ENCODE measurements at regions not wholly inside any gene's neighbourhood (a gene's known extent, or its start where the extent isn't known, plus 50 kb on each side); places are given as distances from the start of the nearest gene placed in this dataset.

DNA sequence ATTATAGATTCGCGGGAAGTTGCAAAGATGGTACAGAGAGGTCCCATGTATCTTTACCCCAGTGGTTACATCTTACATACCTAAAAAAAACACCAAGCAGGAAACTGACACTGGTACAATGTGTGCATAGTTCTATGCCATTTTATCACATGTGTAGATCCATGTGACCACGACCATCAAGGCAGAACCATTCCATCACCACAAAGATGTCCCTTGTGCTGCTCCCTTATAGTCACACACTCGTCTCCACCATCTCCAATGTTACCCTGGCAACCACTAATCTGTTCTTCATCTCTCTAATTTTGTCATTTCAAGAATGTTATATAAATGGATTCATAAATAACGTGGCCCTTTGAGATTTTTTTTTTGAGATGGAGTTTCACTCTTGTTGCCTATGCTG lies 156.9 kb upstream of the MAGI3 start:
- no peak for ATAC-seq (replicated peaks in 6 of 8)
- 53 to 100% (median 78%) methylated on average over 2 to 5 of the region's 5 CpGs for WGBS, 10 experiments
- H3K27ac ChIP-seq: no peak overlapping the region
- no peaks in the 10 kb centered on the region for H3K4me1 ChIP-seq (replicated peaks in 1 of 2)
- in situ Hi-C loops (cut with MboI; ENCODE audit: low pct_unique_long_range_greater_than_20kb in 2 of 9, low sequenced_read_pairs in 9 of 9, unreplicated experiment in 9 of 9): no loop called here
- no peak overlapping the region for H3K4me3 ChIP-seq

DNA sequence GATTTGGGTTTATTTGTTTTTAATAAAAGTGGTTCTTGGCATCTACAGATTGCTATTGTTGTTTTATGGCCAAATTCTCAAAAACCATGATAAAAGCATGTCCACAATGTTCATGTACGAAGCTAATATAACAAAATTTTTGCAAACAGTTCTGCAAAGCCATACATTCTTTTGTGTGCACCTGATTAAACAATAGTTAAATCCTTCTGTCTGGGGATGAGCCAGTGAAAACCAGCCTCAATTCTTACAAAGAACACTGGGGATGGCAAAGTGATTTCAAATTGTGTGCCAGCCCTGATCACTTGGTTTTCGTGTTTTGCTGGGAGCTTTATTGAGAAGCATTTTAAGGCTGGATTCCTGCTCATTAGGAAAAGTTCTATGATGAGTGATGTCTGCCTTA lies 149.1 kb upstream of the MAGI3 start:
- in situ Hi-C loops (cut with MboI; ENCODE audit: low pct_unique_long_range_greater_than_20kb in 2 of 9, low sequenced_read_pairs in 9 of 9, unreplicated experiment in 9 of 9): no loop called here
- H3K27ac ChIP-seq: no peak overlapping the region
- H3K4me1 ChIP-seq (replicated peaks in 1 of 2): peaks cover 0 to 4% of the 10 kb centered on the region in 2 donors
- no peak overlapping the region for H3K4me3 ChIP-seq
- 22 to 100% (median 58%) methylated on average over 1 to 2 of the region's 2 CpGs for WGBS, 10 experiments
- ATAC-seq (replicated peaks in 6 of 8): peak in 1 of 8 experiments; percentile 31

DNA sequence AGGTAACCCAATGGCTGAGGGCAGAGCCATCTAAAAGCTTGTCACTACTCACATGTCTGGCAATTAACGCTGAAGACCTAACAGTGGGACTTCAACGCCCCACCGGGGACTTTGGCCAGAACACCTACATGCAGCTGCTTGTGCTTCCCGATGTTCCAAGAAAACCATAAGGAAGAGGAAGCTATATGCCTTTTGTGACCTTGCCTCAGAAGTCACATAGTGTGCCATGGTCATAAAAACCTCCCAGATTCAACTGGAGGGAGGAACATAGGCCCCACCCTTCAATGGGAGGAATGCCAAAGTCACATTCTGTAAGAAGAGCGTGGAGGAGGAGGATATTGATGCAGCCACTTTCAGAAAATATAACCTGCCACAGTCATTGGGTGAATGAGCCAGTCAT lies 147.8 kb upstream of the MAGI3 start:
- Histone ChIP-seq H3K4me3 (no peak overlapping the region), H3K4me1 (replicated peaks in 1 of 2) (peaks cover 0 to 4% of the 10 kb centered on the region in 2 donors), H3K27ac (no peak overlapping the region)
- 8 to 100% (median 87%) methylated on average over 1 to 5 of the region's 5 CpGs; no CpG with 5 or more reads in 2 of the 10 experiments for WGBS, 10 experiments
- in situ Hi-C loops (cut with MboI; ENCODE audit: low pct_unique_long_range_greater_than_20kb in 2 of 9, low sequenced_read_pairs in 9 of 9, unreplicated experiment in 9 of 9): no loop called here
- ATAC-seq (replicated peaks in 6 of 8): peak in 3 of 8 experiments; percentile 36 to 81 (median 75)

- WGBS, 10 experiments: 42 to 100% (median 81%) methylated on average over 2 of the region's 2 CpGs; no CpG with 5 or more reads in 4 of the 10 experiments
- Histone ChIP-seq H3K4me3 (no peak overlapping the region), H3K4me1 (replicated peaks in 1 of 2) (peaks cover 0 to 4% of the 10 kb centered on the region in 2 donors), H3K27ac (no peak overlapping the region)
- no peak for ATAC-seq (replicated peaks in 6 of 8)
- in situ Hi-C loops (cut with MboI; ENCODE audit: low pct_unique_long_range_greater_than_20kb in 2 of 9, low sequenced_read_pairs in 9 of 9, unreplicated experiment in 9 of 9): no loop called here
Measured at GRCh38 chr1:113243529-113243928, 146.8 kb upstream of the MAGI3 start.

- Histone ChIP-seq H3K27ac (no peak overlapping the region), H3K4me3 (no peak overlapping the region), H3K4me1 (replicated peaks in 1 of 2) (no peaks in the 10 kb centered on the region)
- in situ Hi-C loops (cut with MboI; ENCODE audit: low pct_unique_long_range_greater_than_20kb in 2 of 9, low sequenced_read_pairs in 9 of 9, unreplicated experiment in 9 of 9): no loop called here
- WGBS, 10 experiments: 0 to 80% (median 64%) methylated on average over 1 to 4 of the region's 4 CpGs; no CpG with 5 or more reads in 1 of the 10 experiments
- ATAC-seq (replicated peaks in 6 of 8): no peak
Measured at GRCh38 chr1:113244112-113244820, 146.0 kb upstream of the MAGI3 start.

DNA sequence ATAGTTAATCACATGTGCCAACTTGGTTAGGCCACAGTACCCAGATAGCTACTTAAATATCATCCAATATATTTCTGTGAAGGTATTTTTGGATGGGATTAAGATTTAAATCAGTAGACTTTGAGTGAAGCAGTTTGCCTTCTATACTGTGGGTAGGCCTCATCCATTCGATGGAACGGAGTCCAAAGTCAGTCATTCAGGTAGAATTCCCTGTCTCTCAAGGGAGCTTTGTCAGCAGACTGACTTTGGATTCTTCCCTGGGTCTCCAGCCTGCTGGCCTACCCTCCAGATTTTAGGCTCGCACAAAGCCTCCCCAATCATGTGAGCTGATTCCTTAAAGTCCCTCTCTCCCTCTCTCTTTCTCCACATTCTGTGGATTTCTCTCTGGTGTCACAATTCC lies 145.1 kb upstream of the MAGI3 start:
- 40 to 100% (median 83%) methylated on average over 1 to 3 of the region's 3 CpGs; no CpG with 5 or more reads in 3 of the 10 experiments for WGBS, 10 experiments
- H3K4me1 ChIP-seq (replicated peaks in 1 of 2): peaks cover 0 to 5% of the 10 kb centered on the region in 2 donors
- no peak overlapping the region for H3K4me3 ChIP-seq
- ATAC-seq (replicated peaks in 6 of 8): no peak
- H3K27ac ChIP-seq: no peak overlapping the region
- in situ Hi-C loops (cut with MboI; ENCODE audit: low pct_unique_long_range_greater_than_20kb in 2 of 9, low sequenced_read_pairs in 9 of 9, unreplicated experiment in 9 of 9): no loop called here

- Histone ChIP-seq H3K27ac (no peak overlapping the region), H3K4me1 (replicated peaks in 1 of 2) (peaks cover 0 to 7% of the 10 kb centered on the region in 2 donors), H3K4me3 (no peak overlapping the region)
- ATAC-seq (replicated peaks in 6 of 8): no peak
- in situ Hi-C loops (cut with MboI; ENCODE audit: low pct_unique_long_range_greater_than_20kb in 2 of 9, low sequenced_read_pairs in 9 of 9, unreplicated experiment in 9 of 9): no loop called here
- whole genome bisulfite sequencing, 10 experiments: 0 to 88% (median 64%) methylated on average over 1 to 3 of the region's 3 CpGs; no CpG with 5 or more reads in 1 of the 10 experiments
Measured at GRCh38 chr1:113246929-113247328, 143.4 kb upstream of the MAGI3 start.

GRCh38 chr1:113247355-113247754 lies 143.0 kb upstream of the MAGI3 start:
- 56 to 83% (median 75%) methylated on average over 1 to 2 of the region's 2 CpGs; no CpG with 5 or more reads in 5 of the 10 experiments for WGBS, 10 experiments
- ATAC-seq (replicated peaks in 6 of 8): peak in 3 of 8 experiments; percentile 53 to 83 (median 70)
- in situ Hi-C loops (cut with MboI; ENCODE audit: low pct_unique_long_range_greater_than_20kb in 2 of 9, low sequenced_read_pairs in 9 of 9, unreplicated experiment in 9 of 9): no loop called here

DNA sequence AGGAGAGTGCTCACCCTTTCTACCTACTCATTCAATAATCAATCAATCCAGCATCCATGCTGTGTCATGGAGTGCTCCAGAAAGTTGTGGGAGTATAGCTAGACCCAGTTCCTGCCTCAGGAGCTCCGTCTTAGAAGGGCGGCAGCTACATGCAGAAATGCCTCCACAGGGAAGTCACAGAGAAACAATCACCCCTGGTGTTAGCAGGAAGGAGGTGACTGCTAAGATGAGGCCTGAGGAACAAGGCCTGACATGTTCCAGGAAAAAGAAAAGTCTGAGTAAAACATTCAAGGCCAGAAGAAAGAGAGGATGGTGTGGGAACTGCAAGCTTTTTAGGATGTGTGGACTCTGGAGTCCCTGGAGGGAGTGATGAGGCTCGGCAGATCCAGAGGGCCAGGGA lies 142.5 kb upstream of the MAGI3 start:
- in situ Hi-C loops (cut with MboI; ENCODE audit: low pct_unique_long_range_greater_than_20kb in 2 of 9, low sequenced_read_pairs in 9 of 9, unreplicated experiment in 9 of 9): no loop called here
- peaks cover 0 to 7% of the 10 kb centered on the region in 2 donors for H3K4me1 ChIP-seq (replicated peaks in 1 of 2)
- WGBS, 10 experiments: 47 to 90% (median 80%) methylated on average over 1 to 3 of the region's 3 CpGs; no CpG with 5 or more reads in 2 of the 10 experiments
- no peak overlapping the region for H3K4me3 ChIP-seq
- ATAC-seq (replicated peaks in 6 of 8): peak in 3 of 8 experiments; percentile 36 to 78 (median 75)
- no peak overlapping the region for H3K27ac ChIP-seq

More at GRCh38 chr1:113247355-113247754, 143.0 kb upstream of the MAGI3 start:
- Histone ChIP-seq H3K4me3 (no peak overlapping the region), H3K27ac (no peak overlapping the region), H3K4me1 (replicated peaks in 1 of 2) (peaks cover 0 to 7% of the 10 kb centered on the region in 2 donors)

GRCh38 chr1:113248494-113248893 lies 141.8 kb upstream of the MAGI3 start:
- in situ Hi-C loops (cut with MboI; ENCODE audit: low pct_unique_long_range_greater_than_20kb in 2 of 9, low sequenced_read_pairs in 9 of 9, unreplicated experiment in 9 of 9): no loop called here
- no peak overlapping the region for H3K27ac ChIP-seq
- H3K4me1 ChIP-seq (replicated peaks in 1 of 2): peaks cover 0 to 7% of the 10 kb centered on the region in 2 donors
- no peak overlapping the region for H3K4me3 ChIP-seq
- WGBS, 10 experiments: 25 to 80% (median 65%) methylated on average over 3 to 5 of the region's 5 CpGs; no CpG with 5 or more reads in 3 of the 10 experiments
- ATAC-seq (replicated peaks in 6 of 8): peak in 1 of 8 experiments; percentile 32

- Histone ChIP-seq H3K4me1 (replicated peaks in 1 of 2) (peaks cover 0 to 8% of the 10 kb centered on the region in 2 donors), H3K27ac (no peak overlapping the region), H3K4me3 (no peak overlapping the region)
- ATAC-seq (replicated peaks in 6 of 8): no peak
- in situ Hi-C loops (cut with MboI; ENCODE audit: low pct_unique_long_range_greater_than_20kb in 2 of 9, low sequenced_read_pairs in 9 of 9, unreplicated experiment in 9 of 9): no loop called here
- WGBS, 10 experiments: 39 to 100% (median 86%) methylated on average over 1 to 5 of the region's 6 CpGs; no CpG with 5 or more reads in 2 of the 10 experiments
Measured at GRCh38 chr1:113250161-113250560, 140.2 kb upstream of the MAGI3 start.

GRCh38 chr1:113252166-113252565 lies 138.1 kb upstream of the MAGI3 start:
- Histone ChIP-seq H3K4me1 (replicated peaks in 1 of 2) (peaks cover 0 to 12% of the 10 kb centered on the region in 2 donors), H3K4me3 (no peak overlapping the region), H3K27ac (no peak overlapping the region)
- in situ Hi-C loops (cut with MboI; ENCODE audit: low pct_unique_long_range_greater_than_20kb in 2 of 9, low sequenced_read_pairs in 9 of 9, unreplicated experiment in 9 of 9): no loop called here
- no peak for ATAC-seq (replicated peaks in 6 of 8)
- 49 to 95% (median 85%) methylated on average over 2 to 7 of the region's 7 CpGs for WGBS, 10 experiments

DNA sequence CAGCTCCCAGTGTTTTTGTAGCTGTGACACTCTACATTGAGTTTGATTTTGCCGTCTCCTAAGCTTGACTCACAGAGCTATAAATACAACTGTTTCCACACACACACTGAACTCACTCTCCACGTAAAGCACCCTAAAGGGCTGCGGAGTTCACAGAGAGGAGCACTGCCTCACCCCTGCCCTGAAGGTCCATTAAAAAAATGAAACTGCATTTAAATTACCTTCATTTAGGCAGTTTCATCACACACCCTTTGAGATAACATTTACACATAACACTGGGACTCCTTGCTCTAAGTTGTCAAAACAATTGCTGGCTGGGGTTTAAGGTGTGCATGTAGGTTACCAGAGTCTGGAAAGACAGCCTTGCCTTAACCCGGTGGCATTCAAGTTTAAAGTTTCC lies 137.1 kb upstream of the MAGI3 start:
- 30 to 100% (median 77%) methylated on average over 1 to 4 of the region's 4 CpGs for WGBS, 10 experiments
- Histone ChIP-seq H3K4me1 (replicated peaks in 1 of 2) (peaks cover 0 to 12% of the 10 kb centered on the region in 2 donors), H3K27ac (no peak overlapping the region), H3K4me3 (no peak overlapping the region)
- ATAC-seq (replicated peaks in 6 of 8): peak in 4 of 8 experiments; percentile 49 to 57 (median 50)
- in situ Hi-C loops (cut with MboI; ENCODE audit: low pct_unique_long_range_greater_than_20kb in 2 of 9, low sequenced_read_pairs in 9 of 9, unreplicated experiment in 9 of 9): no loop called here
